Hypothalamus (tissue), 51 donors: ENCODE measurements at regions not wholly inside any gene's neighbourhood (a gene's known extent, or its start where the extent isn't known, plus 50 kb on each side); places are given as distances from the start of the nearest gene placed in this dataset.

Source experiments
- DNase-seq, 51 donors: peaks; one replicate each; lab custom pipeline; 2025; lab: John Stamatoyannopoulos, UW

- no peak for DNase-seq
Observed at GRCh38 chr12:41778934-41779333, 365.7 kb downstream of the GXYLT1 start.

- no peak for DNase-seq
Observed at GRCh38 chr12:41777064-41777790, 367.4 kb downstream of the GXYLT1 start.

GRCh38 chr12:41772478-41772877 is 372.2 kb downstream of the GXYLT1 start:
- DNase-seq: no peak

GRCh38 chr12:41769810-41770209 is 374.9 kb downstream of the GXYLT1 start:
- no peak for DNase-seq

- DNase-seq: no peak
Observed at GRCh38 chr12:41768456-41768855, 376.2 kb downstream of the GXYLT1 start.

- no peak for DNase-seq
Observed at GRCh38 chr12:41762691-41763090, 382.0 kb downstream of the GXYLT1 start.

- no peak for DNase-seq
Observed at GRCh38 chr12:41745593-41745992, 399.1 kb downstream of the GXYLT1 start.

GRCh38 chr12:41743835-41744234 is 400.8 kb downstream of the GXYLT1 start:
- no peak for DNase-seq

- DNase-seq: no peak
Observed at GRCh38 chr12:41739066-41739465, 405.6 kb downstream of the GXYLT1 start.

GRCh38 chr12:41737423-41737822 is 407.3 kb downstream of the GXYLT1 start:
- no peak for DNase-seq

GRCh38 chr12:41736436-41736835 is 408.2 kb downstream of the GXYLT1 start:
- DNase-seq: no peak

GRCh38 chr12:41731691-41732090 is 413.0 kb downstream of the GXYLT1 start:
- no peak for DNase-seq

GRCh38 chr12:41731061-41731460 is 413.6 kb downstream of the GXYLT1 start:
- no peak for DNase-seq

GRCh38 chr12:41724216-41724615 is 420.5 kb downstream of the GXYLT1 start:
- DNase-seq: no peak

GRCh38 chr12:41719214-41719613 is 425.5 kb downstream of the GXYLT1 start:
- no peak for DNase-seq

- DNase-seq: no peak
Observed at GRCh38 chr12:41715256-41715655, 429.4 kb downstream of the GXYLT1 start.

- DNase-seq: no peak
Observed at GRCh38 chr12:41709463-41710285, 435.0 kb downstream of the GXYLT1 start.

GRCh38 chr12:41709012-41709411 is 435.7 kb downstream of the GXYLT1 start:
- no peak for DNase-seq

- no peak for DNase-seq
Observed at GRCh38 chr12:41706376-41706775, 438.3 kb downstream of the GXYLT1 start.

- no peak for DNase-seq
Observed at GRCh38 chr12:41701943-41702601, 442.6 kb downstream of the GXYLT1 start.

GRCh38 chr12:41700940-41701339 is 443.7 kb downstream of the GXYLT1 start:
- no peak for DNase-seq

- DNase-seq: no peak
Observed at GRCh38 chr12:41699658-41700057, 445.0 kb downstream of the GXYLT1 start.
